ENCODE measurements at regions not wholly inside any gene's neighbourhood (a gene's known extent, or its start where the extent isn't known, plus 50 kb on each side); places are given as distances from the start of the nearest gene placed in this dataset.
"Not testable (repeated sequence)": the region's sequence is repeated elsewhere in the genome, so short reads cannot be mapped to it uniquely, and the experiment has no call there.

GRCh38 chr9:39001085-39001593 lies 281.2 kb upstream of the FAM240B start:
- not testable (repeated sequence) for TF ChIP-seq CTCF, POLR2A (IDR thresholded peaks at IDR 0.05)

All from body of pancreas (tissue), 4 donors.